Heart left ventricle (tissue), 16 donors: ENCODE measurements at regions not wholly inside any gene's neighbourhood (a gene's known extent, or its start where the extent isn't known, plus 50 kb on each side); places are given as distances from the start of the nearest gene placed in this dataset.

Experiments
- ATAC-seq, 4 donors: fragments of 200-7000 bp; cut with Tn5 transposase; one replicate each; pipeline ENCODE4 v1.9.1; 2020 to 2022; ENCODE audit warnings: moderate library complexity in 4 of 4, mild to moderate bottlenecking in 3 of 4, moderate number of reproducible peaks in 1 of 4
- DNase-seq, 5 donors: peaks; one replicate each; pipeline ENCODE4 v3.0.0-alpha.2; 2020
- H3K27ac ChIP-seq, 12 donors: fragments of 200-600 bp; sonication (generic) in 4 of 12; one replicate each; pipeline versions ENCODE4 v1.5.0 to v1.8.0; 2016 to 2022; ENCODE audit warnings: mild to moderate bottlenecking in 2 of 12
- H3K27me3 ChIP-seq, 9 donors: fragments of 200-600 bp; sonication (generic) in 2 of 9; one replicate each; pipeline versions ENCODE4 v1.5.1 to v1.8.0; 2016 to 2022; ENCODE audit warnings: mild to moderate bottlenecking in 3 of 9
- H3K36me3 ChIP-seq, 9 donors: fragments of 200-600 bp; sonication (generic) in 2 of 9; one replicate each; pipeline versions ENCODE4 v1.5.0 to v1.8.0; 2018 to 2022; ENCODE audit warnings: mild to moderate bottlenecking in 2 of 9
- H3K4me1 ChIP-seq, 12 donors: fragments of 200-600 bp; sonication (generic) in 4 of 12; one replicate each; pipeline versions ENCODE4 v1.5.0 to v1.8.0; 2016 to 2022; ENCODE audit warnings: mild to moderate bottlenecking in 3 of 12
- H3K4me3 ChIP-seq, 12 donors: fragments of 200-600 bp; sonication (generic) in 4 of 12; one replicate each; pipeline versions ENCODE4 v1.5.0 to v1.8.0; 2017 to 2022; ENCODE audit warnings: mild to moderate bottlenecking in 9 of 12, moderate library complexity in 4 of 12
- H3K9me3 ChIP-seq, 12 donors: fragments of 200-600 bp; sonication (generic) in 4 of 12; one replicate each; pipeline versions ENCODE4 v1.5.0 to v1.8.0; 2016 to 2022; ENCODE audit warnings: mild to moderate bottlenecking in 1 of 12
- POLR2A ChIP-seq, 2 donors: fragments of 450-650 bp; IDR thresholded peaks; one replicate each; pipeline ENCODE4 v1.6.1; 2017; ENCODE audit warnings: antibody characterized with exemption in 2 of 2, mild to moderate bottlenecking in 2 of 2, moderate library complexity in 2 of 2
- WGBS, 4 donors: extraction: QIAGEN DNeasy Blood & Tissue Kit in 2 of 4; methylation state at CpG; one replicate each; pipeline versions ENCODE4 v1.1.5 to v1.1.7; 2013 to 2018; 5-methylcytosine and 5-hydroxymethylcytosine counted together
- intact Hi-C, 10 donors: fragments of 100-400 bp; cut with DNase I; formaldehyde crosslinking; loops; one replicate each; pipeline versions ENCODE4 v1.11.1 to v1.14.2; 2022
- TF ChIP-seq, protein P1 (sequence below), 12 donors: fragments of 200-600 bp; sonication (generic) in 4 of 12; IDR thresholded peaks; one replicate each; pipeline versions ENCODE4 v1.5.0 to v1.8.0; 2018 to 2022; ENCODE audit warnings: antibody characterized with exemption in 12 of 12, mild to moderate bottlenecking in 5 of 12
- donor health status: ischemic (EF 13 %, LVEDD 7.1; RV severe dilation, severe dysfunction).
- donor health status: healthy with polysubstance abuse.
- donor health status: DM: no; HTN: yes; CAD: no.
- donor health status: DM: no; HTN: no; CAD: no.
- donor health status: ischemic (EF 25% LVEDD 6.9; RV normal size, moderate dysfunction).
- donor health status: ischemic (EF 25% LVEDD 5.7; RV mildly dilated, moderate dysfunction).
- donor health status: healthy.
- donor health status: DM: yes; HTN: yes; CAD: no.
- donor health status: ischemic (EF 35%, LVEDD 5.7; RV mildly dilated, moderate dysfunction).
- donor health status: nonischemic (EF 11% LVEDD 7.7; RV severe dilation, severe dysfunction).
- donor health status: DM: yes; HTN: yes; CAD: no.
- donor health status: PGD.
- donor health status: ischemic (EF 29% LVEDD 5.4; RV normal size, mild dysfunction).
- donor health status: nonischemic (EF 23%, LVEDD 6.1; RV moderate dilation, normal function).

DNA sequence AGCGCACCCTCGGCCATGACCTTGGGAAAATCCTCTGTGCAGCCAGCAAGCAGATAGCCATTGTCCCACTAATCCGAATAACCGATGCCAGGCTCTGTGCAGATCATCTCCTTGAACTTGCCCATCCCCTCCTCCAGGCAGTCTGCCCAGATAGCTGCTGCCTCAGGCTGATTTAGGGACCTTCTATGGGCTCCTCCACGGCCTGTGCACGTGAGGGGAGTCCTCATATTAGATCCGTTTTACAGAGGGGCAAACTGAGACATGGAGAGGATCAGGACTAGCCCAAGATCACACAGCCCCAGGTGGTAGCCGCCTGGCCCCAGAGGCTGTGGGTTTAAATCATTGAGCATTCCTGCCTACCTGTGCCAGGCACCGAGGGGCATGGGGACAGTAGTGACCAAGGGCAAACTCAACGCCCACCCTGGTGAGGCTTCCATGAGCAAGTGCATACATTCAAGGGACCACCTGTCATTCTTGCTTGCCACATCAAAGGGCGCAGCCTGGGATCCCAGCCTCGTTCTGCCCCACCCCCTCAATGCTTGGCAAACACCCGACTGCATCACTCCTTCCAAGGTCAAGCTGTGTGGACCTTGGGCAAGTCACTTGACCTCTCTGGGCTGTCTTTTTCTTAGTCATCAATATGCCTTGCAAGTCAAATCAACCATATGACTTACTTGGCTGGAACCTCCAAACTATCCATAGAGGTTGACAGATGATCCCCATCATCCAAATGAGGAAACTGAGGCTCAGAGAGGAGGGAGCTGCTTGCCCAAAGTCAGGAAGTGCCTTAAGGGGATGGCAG, 131.6 kb downstream of the MN1 start:
- peak overlapping the region; percentile 64 to 93 (median 87) for H3K27ac ChIP-seq
- 29 to 38% (median 36%) methylated on average over 10 to 13 of the region's 13 CpGs for WGBS, 4 donors
- H3K9me3 ChIP-seq: peaks cover 0 to 7% (median 2%) of the 10 kb centered on the region in 12 donors
- H3K4me3 ChIP-seq: no peak overlapping the region
- H3K27me3 ChIP-seq: no peaks in the 10 kb centered on the region
- H3K4me1 ChIP-seq: peaks cover 12 to 52% (median 35%) of the 10 kb centered on the region in 12 donors
- no peak for TF ChIP-seq POLR2A (IDR thresholded peaks at IDR 0.05)
- TF ChIP-seq, protein P1, sequence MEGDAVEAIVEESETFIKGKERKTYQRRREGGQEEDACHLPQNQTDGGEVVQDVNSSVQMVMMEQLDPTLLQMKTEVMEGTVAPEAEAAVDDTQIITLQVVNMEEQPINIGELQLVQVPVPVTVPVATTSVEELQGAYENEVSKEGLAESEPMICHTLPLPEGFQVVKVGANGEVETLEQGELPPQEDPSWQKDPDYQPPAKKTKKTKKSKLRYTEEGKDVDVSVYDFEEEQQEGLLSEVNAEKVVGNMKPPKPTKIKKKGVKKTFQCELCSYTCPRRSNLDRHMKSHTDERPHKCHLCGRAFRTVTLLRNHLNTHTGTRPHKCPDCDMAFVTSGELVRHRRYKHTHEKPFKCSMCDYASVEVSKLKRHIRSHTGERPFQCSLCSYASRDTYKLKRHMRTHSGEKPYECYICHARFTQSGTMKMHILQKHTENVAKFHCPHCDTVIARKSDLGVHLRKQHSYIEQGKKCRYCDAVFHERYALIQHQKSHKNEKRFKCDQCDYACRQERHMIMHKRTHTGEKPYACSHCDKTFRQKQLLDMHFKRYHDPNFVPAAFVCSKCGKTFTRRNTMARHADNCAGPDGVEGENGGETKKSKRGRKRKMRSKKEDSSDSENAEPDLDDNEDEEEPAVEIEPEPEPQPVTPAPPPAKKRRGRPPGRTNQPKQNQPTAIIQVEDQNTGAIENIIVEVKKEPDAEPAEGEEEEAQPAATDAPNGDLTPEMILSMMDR (IDR thresholded peaks at IDR 0.05): no peak
- intact Hi-C loops: loop anchor here in 3 of 10 donors (2.0 to 10.0 kb wide), 5 partner anchors 43 to 131 kb away; partner anchors contain the start of gene MN1 (in 1 of the 3)
- ATAC-seq: peak in 2 of 4 donors; percentile 1 to 7
- H3K36me3 ChIP-seq: no peaks in the 10 kb centered on the region
- no peak for DNase-seq

DNA sequence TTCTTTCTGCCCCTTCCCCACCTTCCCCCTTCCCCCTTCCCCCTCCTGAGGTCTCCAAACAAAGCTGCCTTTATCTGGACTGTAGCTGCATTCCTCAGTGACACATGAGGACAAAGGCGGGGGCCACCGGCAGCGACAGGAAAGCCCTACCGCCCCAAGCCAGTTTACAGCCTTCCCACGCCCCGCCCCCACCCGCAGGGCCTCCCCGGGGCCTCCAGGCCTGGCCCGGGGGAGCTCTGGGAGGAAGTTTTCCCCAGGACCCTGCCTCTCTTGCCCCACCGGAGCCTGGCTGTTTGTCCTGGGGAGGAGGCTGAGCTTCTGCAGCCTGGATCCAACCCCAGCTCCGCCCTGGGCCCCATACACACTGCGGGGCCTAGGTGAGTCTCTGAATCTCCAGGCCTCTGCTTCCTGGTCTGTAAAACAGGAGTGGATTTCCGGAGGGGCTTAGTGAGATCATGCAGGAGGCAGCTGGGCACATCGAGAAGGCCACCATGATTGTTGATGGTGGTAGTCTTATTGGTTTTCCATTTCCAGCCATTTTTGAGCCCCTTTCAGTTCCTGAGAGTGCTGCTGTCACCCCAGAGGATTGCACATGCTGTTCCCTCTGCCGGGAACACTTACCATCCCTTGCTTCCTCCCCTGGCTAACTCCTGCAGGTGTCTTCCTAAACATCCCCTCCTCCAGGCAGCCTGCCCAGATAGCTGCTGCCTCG, 130.7 kb downstream of the MN1 start:
- no peaks in the 10 kb centered on the region for H3K36me3 ChIP-seq
- peaks cover 12 to 52% (median 35%) of the 10 kb centered on the region in 12 donors for H3K4me1 ChIP-seq
- H3K27me3 ChIP-seq: no peaks in the 10 kb centered on the region
- H3K27ac ChIP-seq: peak overlapping the region; percentile 66 to 93 (median 87)
- H3K9me3 ChIP-seq: peaks cover 0 to 9% (median 2%) of the 10 kb centered on the region in 12 donors
- DNase-seq (peak in 4 of 5 donors; percentile 82 to 86 (median 84)), ATAC-seq (peak; percentile 50 to 79 (median 58))
- no peak overlapping the region for H3K4me3 ChIP-seq
- TF ChIP-seq, protein P1 (IDR thresholded peaks at IDR 0.05): no peak
- TF ChIP-seq POLR2A (IDR thresholded peaks at IDR 0.05): no peak
- intact Hi-C loops: loop anchor here in 2 of 10 donors (2.0 to 5.0 kb wide), 2 partner anchors 46 to 56 kb away; no protein-coding TSS in a partner anchor
- WGBS, 4 donors: 19 to 40% (median 20%) methylated on average over 6 to 16 of the region's 16 CpGs

DNA sequence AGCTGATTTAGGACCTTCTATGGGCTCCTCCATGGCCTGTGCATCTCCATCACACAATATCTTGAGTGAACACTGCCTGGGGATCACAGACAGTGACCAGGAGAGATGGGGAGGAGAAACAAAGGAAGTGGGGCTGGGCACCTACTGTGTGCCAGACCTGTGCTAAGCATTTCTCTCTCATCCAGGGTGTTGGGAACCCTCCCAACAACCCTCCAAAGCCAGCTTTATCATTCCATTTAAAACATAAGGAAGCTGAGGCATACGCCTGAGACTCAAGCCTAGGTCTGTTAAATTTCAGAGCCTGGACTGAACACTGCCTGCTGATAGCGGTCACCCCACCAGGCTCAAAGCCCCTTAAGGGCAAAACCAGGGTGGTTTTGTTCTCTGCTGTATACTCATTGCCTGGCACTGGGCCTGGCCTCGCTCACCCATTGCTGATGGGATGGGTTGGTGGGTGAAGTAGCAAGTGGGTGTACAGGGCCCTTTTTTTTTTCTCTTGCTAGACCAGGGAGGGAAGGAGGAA, 130.1 kb downstream of the MN1 start:
- H3K27ac ChIP-seq: peak overlapping the region; percentile 19 to 93 (median 87)
- TF ChIP-seq POLR2A (IDR thresholded peaks at IDR 0.05): no peak
- TF ChIP-seq, protein P1 (IDR thresholded peaks at IDR 0.05): no peak
- peaks cover 0 to 11% (median under 1%) of the 10 kb centered on the region in 12 donors for H3K9me3 ChIP-seq
- 86 to 92% (median 87%) methylated on average over 3 of the region's 3 CpGs for WGBS, 4 donors
- DNase-seq (no peak), ATAC-seq (no peak)
- intact Hi-C loops: loop anchor here in 2 of 10 donors (2.0 to 5.0 kb wide), 2 partner anchors 46 to 55 kb away; no protein-coding TSS in a partner anchor
- no peaks in the 10 kb centered on the region for H3K27me3 ChIP-seq
- H3K4me3 ChIP-seq: no peak overlapping the region
- peaks cover 12 to 52% (median 35%) of the 10 kb centered on the region in 12 donors for H3K4me1 ChIP-seq
- no peaks in the 10 kb centered on the region for H3K36me3 ChIP-seq
